ENCODE measurements at regions not wholly inside any gene's neighbourhood (a gene's known extent, or its start where the extent isn't known, plus 50 kb on each side); places are given as distances from the start of the nearest gene placed in this dataset.

DNA sequence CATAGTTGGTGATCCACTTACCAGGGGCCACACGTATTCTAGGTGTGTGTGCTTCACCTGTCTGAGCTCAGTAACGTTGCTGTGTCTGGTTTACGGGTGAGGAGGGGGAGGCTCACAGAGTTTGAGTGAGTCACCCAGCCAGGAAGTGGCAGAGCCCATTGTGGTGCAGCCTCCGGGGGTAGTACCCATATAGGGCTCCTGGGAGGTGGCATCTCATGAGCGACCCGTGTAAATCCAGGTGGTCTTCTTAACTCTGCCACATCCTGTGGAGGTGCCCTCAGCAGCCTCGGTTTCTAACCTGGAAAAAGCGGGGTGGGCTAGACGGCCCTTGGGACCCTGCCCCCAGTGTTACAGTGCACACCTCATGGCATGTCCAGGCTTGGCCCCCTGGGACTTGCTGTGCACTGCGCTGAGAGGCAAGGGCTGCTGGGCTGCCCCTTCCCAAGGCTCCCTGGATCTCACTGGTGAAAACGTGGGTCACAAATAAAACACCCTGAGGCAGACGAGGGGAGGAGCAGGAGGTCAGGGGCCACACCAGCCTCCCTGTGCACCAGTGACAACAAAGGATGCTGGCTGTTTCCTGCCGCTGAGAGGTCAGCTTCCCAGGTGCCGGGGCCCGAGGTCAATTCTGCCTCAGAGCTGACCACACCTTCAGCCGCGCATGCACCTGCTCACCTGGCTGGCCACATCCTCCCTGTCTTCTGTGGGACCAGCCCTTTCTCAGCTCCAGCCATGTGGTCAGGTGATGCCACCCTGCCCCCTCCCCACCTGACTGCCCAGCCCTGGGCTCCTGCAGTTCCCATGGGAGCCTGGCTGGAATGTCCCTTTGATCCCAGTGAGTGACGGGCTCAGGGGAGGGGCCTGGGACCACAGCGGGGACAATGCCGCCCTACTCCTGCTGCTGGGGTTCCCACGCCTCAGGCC, 305.1 kb downstream of the CTTN start:
- Histone ChIP-seq H3K36me3 (ENCODE audit: control insufficient read depth in 2 of 2, insufficient read depth in 2 of 2, low read length in 2 of 2) (no peaks in the 10 kb centered on the region), H3K27me3 (ENCODE audit: control insufficient read depth in 1 of 2, insufficient read depth in 2 of 2, low read length in 2 of 2) (no peaks in the 10 kb centered on the region), H3K9ac (ENCODE audit: low read length in 2 of 2) (no peak overlapping the region), H3K9me3 (ENCODE audit: control insufficient read depth in 2 of 2, low read length in 2 of 2) (peaks cover 0 to 3% of the 10 kb centered on the region in 2 donors), H3K4me1 (ENCODE audit: control insufficient read depth, insufficient read depth, low read length) (no peaks in the 10 kb centered on the region), H3K27ac (ENCODE audit: low read length) (no peak overlapping the region), H3K4me3 (ENCODE audit: low read length in 2 of 2) (no peak overlapping the region)

DNA sequence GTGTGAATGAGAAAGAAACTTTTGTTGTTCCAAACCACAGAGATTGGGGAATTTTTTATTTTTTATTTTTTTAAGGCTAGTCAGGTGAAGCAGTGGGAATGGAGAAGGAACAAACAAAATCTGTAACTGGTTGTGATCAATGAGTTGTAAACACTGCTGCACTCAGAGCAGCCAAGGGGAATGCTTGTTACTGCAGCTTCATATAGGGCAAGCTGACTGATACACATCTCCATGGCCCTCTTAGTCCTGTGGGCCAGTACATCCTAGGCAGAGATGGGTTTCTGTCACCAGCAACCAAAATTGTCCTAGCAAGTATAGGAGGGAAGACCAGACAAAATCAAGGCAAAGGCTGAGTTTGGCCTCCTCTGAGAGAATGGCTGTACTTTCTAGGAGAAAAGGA, 306.8 kb downstream of the CTTN start:
- Histone ChIP-seq H3K9ac (ENCODE audit: low read length in 2 of 2) (no peak overlapping the region), H3K9me3 (ENCODE audit: control insufficient read depth in 2 of 2, low read length in 2 of 2) (peaks cover 0 to 3% of the 10 kb centered on the region in 2 donors), H3K27ac (ENCODE audit: low read length) (no peak overlapping the region), H3K4me3 (ENCODE audit: low read length in 2 of 2) (no peak overlapping the region), H3K36me3 (ENCODE audit: control insufficient read depth in 2 of 2, insufficient read depth in 2 of 2, low read length in 2 of 2) (no peaks in the 10 kb centered on the region), H3K27me3 (ENCODE audit: control insufficient read depth in 1 of 2, insufficient read depth in 2 of 2, low read length in 2 of 2) (no peaks in the 10 kb centered on the region), H3K4me1 (ENCODE audit: control insufficient read depth, insufficient read depth, low read length) (no peaks in the 10 kb centered on the region)

DNA sequence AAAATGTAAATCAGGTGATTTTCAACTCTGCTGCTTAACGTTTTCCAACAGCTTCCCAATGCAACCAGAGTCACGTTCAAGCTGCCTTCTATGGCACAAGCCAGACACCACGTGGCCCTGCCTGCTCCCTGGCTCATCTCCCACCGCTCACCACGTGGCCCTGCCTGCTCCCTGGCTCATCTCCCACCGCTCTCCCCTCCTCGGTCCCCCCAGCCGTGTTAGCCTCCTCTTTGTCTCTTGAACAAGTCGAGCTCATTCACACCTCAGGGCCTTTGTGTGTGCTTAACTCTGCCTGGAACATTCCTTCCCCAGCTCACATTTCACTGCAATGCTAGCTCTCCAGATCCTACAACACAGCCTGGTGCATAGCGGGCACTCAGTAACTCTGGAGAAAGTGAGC, 307.6 kb downstream of the CTTN start:
- no peaks in the 10 kb centered on the region for H3K4me1 ChIP-seq (ENCODE audit: control insufficient read depth, insufficient read depth, low read length)
- no peaks in the 10 kb centered on the region for H3K27me3 ChIP-seq (ENCODE audit: control insufficient read depth in 1 of 2, insufficient read depth in 2 of 2, low read length in 2 of 2)
- H3K9ac ChIP-seq (ENCODE audit: low read length in 2 of 2) = no peak overlapping the region
- H3K9me3 ChIP-seq (ENCODE audit: control insufficient read depth in 2 of 2, low read length in 2 of 2) = peaks cover 0 to 3% of the 10 kb centered on the region in 2 donors
- no peak overlapping the region for H3K4me3 ChIP-seq (ENCODE audit: low read length in 2 of 2)
- no peak overlapping the region for H3K27ac ChIP-seq (ENCODE audit: low read length)
- no peaks in the 10 kb centered on the region for H3K36me3 ChIP-seq (ENCODE audit: control insufficient read depth in 2 of 2, insufficient read depth in 2 of 2, low read length in 2 of 2)

DNA sequence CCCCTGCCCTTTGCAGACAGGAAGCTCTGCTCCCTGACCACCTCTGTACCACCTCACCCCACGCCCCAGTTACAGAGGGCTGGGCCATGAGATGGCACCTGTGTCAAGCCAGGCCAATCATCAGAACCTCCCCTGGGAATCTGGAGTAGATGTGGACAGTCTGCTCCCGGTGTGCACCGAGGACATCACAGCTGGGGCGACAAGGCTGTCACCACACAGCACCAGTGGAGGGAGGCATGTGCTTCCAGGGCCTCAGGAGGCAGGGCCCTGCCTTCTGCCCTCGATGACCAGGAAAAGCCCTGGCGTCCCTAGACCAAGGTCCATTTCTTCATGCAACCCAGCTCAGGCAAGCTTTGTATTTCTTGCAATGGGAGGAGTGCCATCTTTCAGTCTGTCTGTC, 309.5 kb downstream of the CTTN start:
- no peaks in the 10 kb centered on the region for H3K27me3 ChIP-seq (ENCODE audit: control insufficient read depth in 1 of 2, insufficient read depth in 2 of 2, low read length in 2 of 2)
- no peak overlapping the region for H3K9ac ChIP-seq (ENCODE audit: low read length in 2 of 2)

DNA sequence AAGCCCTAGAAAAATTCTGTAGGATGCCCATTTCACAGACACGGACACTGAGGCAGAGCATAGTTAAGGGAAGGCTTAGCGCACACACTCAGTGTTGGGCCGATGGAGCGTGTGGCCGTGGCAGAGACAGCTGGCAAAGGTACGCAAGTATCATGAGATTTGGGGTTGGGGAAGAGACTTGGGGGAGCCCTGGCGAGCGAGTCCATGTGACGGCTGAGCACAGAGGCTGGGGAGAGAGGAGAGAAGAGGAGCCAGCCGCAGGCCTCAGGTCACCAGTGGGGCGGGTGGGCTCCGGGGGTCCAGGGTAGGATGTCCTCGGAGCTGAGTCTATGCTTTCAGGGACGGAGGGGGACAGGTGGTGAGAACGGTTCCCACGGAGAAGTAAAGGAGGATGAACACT, 311.3 kb downstream of the CTTN start:
- no peaks in the 10 kb centered on the region for H3K4me1 ChIP-seq (ENCODE audit: control insufficient read depth, insufficient read depth, low read length)
- H3K4me3 ChIP-seq (ENCODE audit: low read length in 2 of 2) = no peak overlapping the region
- no peak overlapping the region for H3K27ac ChIP-seq (ENCODE audit: low read length)
- no peaks in the 10 kb centered on the region for H3K27me3 ChIP-seq (ENCODE audit: control insufficient read depth in 1 of 2, insufficient read depth in 2 of 2, low read length in 2 of 2)
- no peak overlapping the region for H3K9ac ChIP-seq (ENCODE audit: low read length in 2 of 2)
- no peaks in the 10 kb centered on the region for H3K36me3 ChIP-seq (ENCODE audit: control insufficient read depth in 2 of 2, insufficient read depth in 2 of 2, low read length in 2 of 2)
- H3K9me3 ChIP-seq (ENCODE audit: control insufficient read depth in 2 of 2, low read length in 2 of 2) = peaks cover 0 to 3% of the 10 kb centered on the region in 2 donors

More for the DNA sequence above, 309.5 kb downstream of the CTTN start:
- no peaks in the 10 kb centered on the region for H3K36me3 ChIP-seq (ENCODE audit: control insufficient read depth in 2 of 2, insufficient read depth in 2 of 2, low read length in 2 of 2)
- no peak overlapping the region for H3K4me3 ChIP-seq (ENCODE audit: low read length in 2 of 2)
- no peaks in the 10 kb centered on the region for H3K4me1 ChIP-seq (ENCODE audit: control insufficient read depth, insufficient read depth, low read length)
- H3K27ac ChIP-seq (ENCODE audit: low read length) = no peak overlapping the region
- H3K9me3 ChIP-seq (ENCODE audit: control insufficient read depth in 2 of 2, low read length in 2 of 2) = peaks cover 0 to 3% of the 10 kb centered on the region in 2 donors

DNA sequence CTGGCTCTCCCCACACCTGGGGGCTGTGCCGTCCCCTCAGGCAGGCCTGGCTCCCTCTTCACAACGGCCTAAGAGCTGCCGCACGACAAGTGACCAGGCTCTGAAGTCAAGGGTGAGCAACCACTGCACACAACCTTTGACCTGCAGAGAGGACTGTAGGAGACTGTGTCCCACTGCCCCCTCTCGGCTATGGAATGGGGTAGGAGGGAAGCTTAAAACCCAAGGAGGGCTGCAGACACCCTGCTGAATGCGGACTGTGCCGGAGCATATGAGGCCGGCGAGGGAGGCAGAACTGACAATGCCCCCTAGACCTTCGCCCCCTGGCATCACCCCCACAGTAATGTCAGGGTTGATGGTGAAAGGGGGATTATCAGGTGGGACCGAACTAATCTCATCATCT, 311.9 kb downstream of the CTTN start:
- Histone ChIP-seq H3K4me3 (ENCODE audit: low read length in 2 of 2) (no peak overlapping the region), H3K27ac (ENCODE audit: low read length) (no peak overlapping the region), H3K27me3 (ENCODE audit: control insufficient read depth in 1 of 2, insufficient read depth in 2 of 2, low read length in 2 of 2) (no peaks in the 10 kb centered on the region), H3K4me1 (ENCODE audit: control insufficient read depth, insufficient read depth, low read length) (no peaks in the 10 kb centered on the region), H3K36me3 (ENCODE audit: control insufficient read depth in 2 of 2, insufficient read depth in 2 of 2, low read length in 2 of 2) (no peaks in the 10 kb centered on the region), H3K9ac (ENCODE audit: low read length in 2 of 2) (no peak overlapping the region), H3K9me3 (ENCODE audit: control insufficient read depth in 2 of 2, low read length in 2 of 2) (peaks cover 0 to 2% of the 10 kb centered on the region in 2 donors)

DNA sequence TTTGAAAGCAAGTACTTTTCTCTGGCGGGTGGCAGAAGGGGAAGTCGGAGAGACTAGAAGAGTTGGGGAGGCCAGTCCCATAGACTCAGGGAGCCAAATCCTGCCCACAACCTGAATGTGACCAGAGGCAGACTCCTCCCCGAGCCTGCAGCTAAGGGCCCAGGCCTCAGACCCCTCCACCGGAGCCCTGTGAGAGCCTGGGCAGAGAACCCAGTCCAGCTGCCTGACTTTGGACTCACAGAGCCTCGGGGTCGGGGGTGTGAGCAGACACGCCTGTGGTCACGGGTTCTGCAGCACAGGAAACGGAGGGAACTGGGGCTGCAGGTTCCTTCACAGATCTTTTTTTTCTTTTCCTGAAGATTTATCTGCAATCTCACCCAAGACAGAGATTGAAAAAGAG, 312.3 kb downstream of the CTTN start:
- Histone ChIP-seq H3K9me3 (ENCODE audit: control insufficient read depth in 2 of 2, low read length in 2 of 2) (no peaks in the 10 kb centered on the region), H3K27ac (ENCODE audit: low read length) (no peak overlapping the region), H3K36me3 (ENCODE audit: control insufficient read depth in 2 of 2, insufficient read depth in 2 of 2, low read length in 2 of 2) (no peaks in the 10 kb centered on the region), H3K4me3 (ENCODE audit: low read length in 2 of 2) (no peak overlapping the region), H3K9ac (ENCODE audit: low read length in 2 of 2) (no peak overlapping the region), H3K27me3 (ENCODE audit: control insufficient read depth in 1 of 2, insufficient read depth in 2 of 2, low read length in 2 of 2) (no peaks in the 10 kb centered on the region), H3K4me1 (ENCODE audit: control insufficient read depth, insufficient read depth, low read length) (no peaks in the 10 kb centered on the region)

DNA sequence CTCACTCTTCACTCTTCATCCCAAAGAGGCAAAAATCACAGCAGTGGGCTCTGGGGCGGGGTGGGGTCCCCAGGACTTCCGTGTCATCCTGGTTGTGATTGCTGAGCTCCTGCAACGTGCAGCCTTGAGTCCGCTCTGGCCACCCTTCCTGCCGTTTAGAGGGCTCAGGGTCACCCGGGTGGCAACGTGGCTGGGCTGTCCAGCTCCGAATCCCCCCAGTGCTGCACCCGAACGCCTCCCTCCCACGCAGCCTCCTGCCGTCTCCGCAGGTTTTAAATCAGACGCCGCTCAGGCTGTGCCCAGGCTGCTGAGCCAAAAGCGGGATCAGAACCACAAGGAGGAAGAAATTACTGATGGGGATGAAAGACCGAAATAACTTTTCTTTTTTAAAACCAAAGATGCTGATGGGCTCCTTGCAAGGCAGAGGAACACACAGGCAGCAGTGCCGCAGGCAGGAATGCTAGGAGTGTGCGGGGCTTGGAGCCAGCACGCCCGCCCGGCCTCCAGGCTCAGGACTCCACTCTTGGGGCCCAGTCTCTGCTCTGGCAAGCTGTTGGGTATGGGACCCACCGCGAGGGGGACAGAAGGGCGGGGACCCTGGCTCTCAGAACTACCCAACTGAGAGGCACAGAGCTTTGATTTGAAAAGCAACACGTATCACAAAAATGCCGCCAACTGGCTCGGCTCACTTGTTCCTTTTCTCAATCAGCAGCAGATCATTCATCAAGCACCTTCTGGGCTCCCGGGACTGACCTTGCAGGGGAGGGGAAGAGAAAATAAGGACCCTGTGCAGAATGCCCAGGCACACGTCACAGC, 313.0 kb downstream of the CTTN start:
- H3K9me3 ChIP-seq (ENCODE audit: control insufficient read depth in 2 of 2, low read length in 2 of 2) = no peaks in the 10 kb centered on the region
- H3K4me1 ChIP-seq (ENCODE audit: control insufficient read depth, insufficient read depth, low read length) = peaks cover 2% of the 10 kb centered on the region
- no peak overlapping the region for H3K4me3 ChIP-seq (ENCODE audit: low read length in 2 of 2)
- H3K9ac ChIP-seq (ENCODE audit: low read length in 2 of 2) = no peak overlapping the region
- H3K36me3 ChIP-seq (ENCODE audit: control insufficient read depth in 2 of 2, insufficient read depth in 2 of 2, low read length in 2 of 2) = no peaks in the 10 kb centered on the region
- no peaks in the 10 kb centered on the region for H3K27me3 ChIP-seq (ENCODE audit: control insufficient read depth in 1 of 2, insufficient read depth in 2 of 2, low read length in 2 of 2)
- no peak overlapping the region for H3K27ac ChIP-seq (ENCODE audit: low read length)

DNA sequence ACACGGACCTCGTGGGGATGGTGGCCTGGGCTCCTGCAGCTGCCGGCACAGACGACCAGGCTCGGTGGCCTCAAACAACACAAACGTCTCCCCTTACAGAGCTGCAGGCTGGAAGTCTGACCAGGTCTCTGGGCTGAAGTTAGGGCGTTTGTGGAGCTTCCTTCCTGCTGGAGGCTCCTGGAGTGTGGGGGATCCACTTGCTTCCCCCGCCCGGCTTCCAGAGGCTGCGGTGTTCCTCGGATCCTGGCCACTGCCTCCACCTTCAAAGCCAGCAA, 313.5 kb downstream of the CTTN start:
- Histone ChIP-seq H3K4me1 (ENCODE audit: control insufficient read depth, insufficient read depth, low read length) (peaks cover 2% of the 10 kb centered on the region), H3K27ac (ENCODE audit: low read length) (no peak overlapping the region), H3K27me3 (ENCODE audit: control insufficient read depth in 1 of 2, insufficient read depth in 2 of 2, low read length in 2 of 2) (no peaks in the 10 kb centered on the region), H3K9me3 (ENCODE audit: control insufficient read depth in 2 of 2, low read length in 2 of 2) (no peaks in the 10 kb centered on the region), H3K9ac (ENCODE audit: low read length in 2 of 2) (no peak overlapping the region), H3K4me3 (ENCODE audit: low read length in 2 of 2) (no peak overlapping the region), H3K36me3 (ENCODE audit: control insufficient read depth in 2 of 2, insufficient read depth in 2 of 2, low read length in 2 of 2) (no peaks in the 10 kb centered on the region)

DNA sequence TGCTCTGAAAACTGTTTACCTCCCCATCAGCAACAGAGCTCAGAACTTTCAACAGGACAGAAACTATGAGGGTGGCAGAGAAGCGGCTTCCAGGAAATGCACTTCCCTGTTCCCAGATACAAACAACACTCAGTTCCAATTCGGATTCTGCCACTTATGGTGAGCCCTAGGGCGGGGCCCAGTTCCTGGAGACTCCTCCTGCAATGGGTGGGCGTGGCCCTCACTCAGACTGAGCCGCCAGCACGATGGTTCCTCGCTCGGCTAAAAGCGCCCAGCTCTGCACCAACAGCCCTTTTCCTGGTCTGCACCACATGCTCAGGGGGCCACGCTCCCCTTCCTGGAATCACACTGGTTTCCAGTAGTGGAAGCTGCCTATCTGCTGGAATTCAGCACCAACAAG, 314.1 kb downstream of the CTTN start:
- no peak overlapping the region for H3K4me3 ChIP-seq (ENCODE audit: low read length in 2 of 2)
- no peaks in the 10 kb centered on the region for H3K27me3 ChIP-seq (ENCODE audit: control insufficient read depth in 1 of 2, insufficient read depth in 2 of 2, low read length in 2 of 2)

More for the DNA sequence above, 314.1 kb downstream of the CTTN start:
- Histone ChIP-seq H3K27ac (ENCODE audit: low read length) (no peak overlapping the region), H3K9me3 (ENCODE audit: control insufficient read depth in 2 of 2, low read length in 2 of 2) (no peaks in the 10 kb centered on the region), H3K9ac (ENCODE audit: low read length in 2 of 2) (no peak overlapping the region), H3K36me3 (ENCODE audit: control insufficient read depth in 2 of 2, insufficient read depth in 2 of 2, low read length in 2 of 2) (no peaks in the 10 kb centered on the region), H3K4me1 (ENCODE audit: control insufficient read depth, insufficient read depth, low read length) (peaks cover 2% of the 10 kb centered on the region)
